ENCODE measurements at regions not wholly inside any gene's neighbourhood (a gene's known extent, or its start where the extent isn't known, plus 50 kb on each side); places are given as distances from the start of the nearest gene placed in this dataset.

GRCh38 chr14:51307551-51307950 lies 67.5 kb downstream of the TMX1 start:
- no peak for DNase-seq

- peak; percentile 44 to 50 for DNase-seq
These were observed 68.8 kb downstream of the TMX1 start for GRCh38 chr14:51308866-51309265.

- DNase-seq: no peak
These were observed 70.5 kb downstream of the TMX1 start for GRCh38 chr14:51310505-51310944.

GRCh38 chr14:51314321-51315015 lies 74.4 kb downstream of the TMX1 start:
- DNase-seq: no peak

- DNase-seq: no peak
These were observed 77.3 kb downstream of the TMX1 start for GRCh38 chr14:51317373-51317772.

- DNase-seq: no peak
These were observed 79.0 kb downstream of the TMX1 start for GRCh38 chr14:51318813-51319597.

- no peak for DNase-seq
These were observed 81.0 kb downstream of the TMX1 start for GRCh38 chr14:51321036-51321435.

- DNase-seq: no peak
These were observed 83.4 kb downstream of the TMX1 start for GRCh38 chr14:51323492-51323891.

- no peak for DNase-seq
These were observed 87.3 kb downstream of the TMX1 start for GRCh38 chr14:51327376-51327775.

- no peak for DNase-seq
These were observed 88.2 kb downstream of the TMX1 start for GRCh38 chr14:51328064-51328771.

GRCh38 chr14:51328772-51329353 lies 88.8 kb downstream of the TMX1 start:
- no peak for DNase-seq

- DNase-seq: peak in 1 of 2 experiments; percentile 12
These were observed 91.7 kb downstream of the TMX1 start for GRCh38 chr14:51331486-51332367.

- DNase-seq: no peak
These were observed 93.3 kb downstream of the TMX1 start for GRCh38 chr14:51333299-51333698.

GRCh38 chr14:51333901-51334521 lies 94.0 kb downstream of the TMX1 start:
- no peak for DNase-seq

- DNase-seq: no peak
These were observed 94.5 kb downstream of the TMX1 start for GRCh38 chr14:51334566-51334965.

GRCh38 chr14:51335531-51335930 lies 95.5 kb downstream of the TMX1 start:
- DNase-seq: no peak

GRCh38 chr14:51335961-51336723 lies 96.1 kb downstream of the TMX1 start:
- no peak for DNase-seq

- DNase-seq: no peak
These were observed 96.7 kb downstream of the TMX1 start for GRCh38 chr14:51336734-51337133.

- DNase-seq: peak in 1 of 2 experiments; percentile 9
These were observed 97.5 kb downstream of the TMX1 start for GRCh38 chr14:51337520-51337919.

GRCh38 chr14:51341338-51341737 lies 101.3 kb downstream of the TMX1 start:
- DNase-seq: no peak

- DNase-seq: no peak
These were observed 102.2 kb downstream of the TMX1 start for GRCh38 chr14:51342226-51342625.

Measured in NCI-H526 (cell line).